ENCODE measurements at regions not wholly inside any gene's neighbourhood (a gene's known extent, or its start where the extent isn't known, plus 50 kb on each side); places are given as distances from the start of the nearest gene placed in this dataset.
"Not testable (repeated sequence)": the region's sequence is repeated elsewhere in the genome, so short reads cannot be mapped to it uniquely, and the experiment has no call there.

- H3K4me1 ChIP-seq (ENCODE audit: control insufficient read depth in 5 of 5, insufficient read depth in 5 of 5, low read length in 5 of 5); H3K36me3 ChIP-seq (ENCODE audit: control insufficient read depth in 5 of 5, insufficient read depth in 5 of 5, low read length in 5 of 5); H3K27ac ChIP-seq (ENCODE audit: low read depth, low read length); H3K9ac ChIP-seq (ENCODE audit: low read length in 5 of 5); H3K9me3 ChIP-seq (ENCODE audit: control insufficient read depth in 5 of 5, low read length in 5 of 5); H3K27me3 ChIP-seq (ENCODE audit: control insufficient read depth in 5 of 5, insufficient read depth in 4 of 5, low read length in 5 of 5): not testable (repeated sequence)
- peak overlapping the region in 1 of 5 donors; percentile 26 for H3K4me3 ChIP-seq (ENCODE audit: low read depth in 1 of 5, low read length in 5 of 5)
Measured at GRCh38 chr5:102154791-102155605, 141.1 kb downstream of the SLCO4C1 start.

- no peak overlapping the region for H3K27ac ChIP-seq (ENCODE audit: low read depth, low read length)
- H3K9me3 ChIP-seq (ENCODE audit: control insufficient read depth in 5 of 5, low read length in 5 of 5), result peaks cover 0 to 4% (median 0%) of the 10 kb centered on the region in 5 donors
- H3K36me3 ChIP-seq (ENCODE audit: control insufficient read depth in 5 of 5, insufficient read depth in 5 of 5, low read length in 5 of 5), result no peaks in the 10 kb centered on the region
- no peaks in the 10 kb centered on the region for H3K4me1 ChIP-seq (ENCODE audit: control insufficient read depth in 5 of 5, insufficient read depth in 5 of 5, low read length in 5 of 5)
- no peak overlapping the region for H3K9ac ChIP-seq (ENCODE audit: low read length in 5 of 5)
- H3K27me3 ChIP-seq (ENCODE audit: control insufficient read depth in 5 of 5, insufficient read depth in 4 of 5, low read length in 5 of 5), result no peaks in the 10 kb centered on the region
- H3K4me3 ChIP-seq (ENCODE audit: low read depth in 1 of 5, low read length in 5 of 5), result peak overlapping the region in 1 of 5 donors; percentile 26
Measured at GRCh38 chr5:102154291-102154690, 141.8 kb downstream of the SLCO4C1 start.

DNA sequence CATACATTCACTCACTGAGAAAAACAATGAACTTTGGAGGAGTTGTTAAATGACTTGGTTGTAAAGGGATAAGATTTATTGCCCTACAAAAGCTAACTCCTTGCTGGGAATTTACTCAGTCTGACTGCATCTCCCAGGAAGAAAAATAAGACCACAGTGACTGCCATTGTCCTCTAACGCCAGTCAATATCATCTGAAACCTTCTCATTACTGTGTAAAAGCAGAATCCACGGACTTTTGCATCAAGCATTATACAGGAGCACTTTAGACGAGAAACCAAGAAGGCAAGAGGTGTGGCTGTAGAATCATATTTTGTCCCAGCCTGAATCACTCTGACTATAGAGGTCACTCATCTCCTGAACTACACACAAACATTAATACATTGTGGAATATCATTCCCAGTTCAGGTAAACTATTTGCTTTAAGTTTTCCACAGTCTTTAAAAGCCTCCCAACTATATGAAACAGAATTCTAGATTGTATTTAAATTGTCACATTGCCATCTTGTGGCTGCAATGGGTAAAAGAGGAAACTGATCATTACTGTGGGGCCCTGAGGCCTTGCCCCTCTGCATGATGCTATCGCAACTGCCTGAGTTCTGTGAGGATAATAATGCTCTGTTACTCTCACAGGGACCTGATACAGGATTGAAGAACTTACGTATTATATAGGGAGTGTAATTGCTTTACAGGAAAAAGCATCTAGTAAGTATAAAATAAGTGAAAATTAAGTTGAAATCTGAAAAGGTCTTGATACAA is 142.9 kb downstream of the SLCO4C1 start:
- Histone ChIP-seq H3K4me3 (ENCODE audit: low read depth in 1 of 5, low read length in 5 of 5) (no peak overlapping the region), H3K9me3 (ENCODE audit: control insufficient read depth in 5 of 5, low read length in 5 of 5) (no peaks in the 10 kb centered on the region), H3K9ac (ENCODE audit: low read length in 5 of 5) (no peak overlapping the region), H3K27me3 (ENCODE audit: control insufficient read depth in 5 of 5, insufficient read depth in 4 of 5, low read length in 5 of 5) (no peaks in the 10 kb centered on the region), H3K4me1 (ENCODE audit: control insufficient read depth in 5 of 5, insufficient read depth in 5 of 5, low read length in 5 of 5) (no peaks in the 10 kb centered on the region), H3K27ac (ENCODE audit: low read depth, low read length) (no peak overlapping the region), H3K36me3 (ENCODE audit: control insufficient read depth in 5 of 5, insufficient read depth in 5 of 5, low read length in 5 of 5) (no peaks in the 10 kb centered on the region)

DNA sequence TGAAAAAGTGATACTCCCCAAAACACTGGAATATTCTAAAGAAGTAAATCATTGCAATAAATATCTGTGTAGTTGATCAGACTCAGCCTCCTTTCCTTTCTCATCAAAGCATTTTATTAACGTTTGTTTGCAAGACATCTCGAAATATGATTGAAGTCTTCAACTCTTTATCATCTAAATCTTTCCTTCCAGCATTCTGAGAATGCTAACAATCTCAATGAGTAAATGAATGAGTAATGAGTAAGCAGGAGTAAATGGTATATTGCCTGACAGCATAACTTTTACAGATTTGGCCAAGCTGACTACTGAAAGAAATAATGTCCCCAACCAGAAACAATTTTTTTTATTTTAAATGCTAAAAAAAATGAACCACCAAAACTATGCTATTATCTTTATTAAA is 157.1 kb downstream of the SLCO4C1 start:
- no peak overlapping the region for H3K4me3 ChIP-seq (ENCODE audit: low read depth in 1 of 5, low read length in 5 of 5)
- no peak overlapping the region for H3K27ac ChIP-seq (ENCODE audit: low read depth, low read length)
- no peaks in the 10 kb centered on the region for H3K9me3 ChIP-seq (ENCODE audit: control insufficient read depth in 5 of 5, low read length in 5 of 5)
- H3K9ac ChIP-seq (ENCODE audit: low read length in 5 of 5), result no peak overlapping the region
- no peaks in the 10 kb centered on the region for H3K36me3 ChIP-seq (ENCODE audit: control insufficient read depth in 5 of 5, insufficient read depth in 5 of 5, low read length in 5 of 5)
- no peaks in the 10 kb centered on the region for H3K4me1 ChIP-seq (ENCODE audit: control insufficient read depth in 5 of 5, insufficient read depth in 5 of 5, low read length in 5 of 5)
- H3K27me3 ChIP-seq (ENCODE audit: control insufficient read depth in 5 of 5, insufficient read depth in 4 of 5, low read length in 5 of 5), result no peaks in the 10 kb centered on the region

DNA sequence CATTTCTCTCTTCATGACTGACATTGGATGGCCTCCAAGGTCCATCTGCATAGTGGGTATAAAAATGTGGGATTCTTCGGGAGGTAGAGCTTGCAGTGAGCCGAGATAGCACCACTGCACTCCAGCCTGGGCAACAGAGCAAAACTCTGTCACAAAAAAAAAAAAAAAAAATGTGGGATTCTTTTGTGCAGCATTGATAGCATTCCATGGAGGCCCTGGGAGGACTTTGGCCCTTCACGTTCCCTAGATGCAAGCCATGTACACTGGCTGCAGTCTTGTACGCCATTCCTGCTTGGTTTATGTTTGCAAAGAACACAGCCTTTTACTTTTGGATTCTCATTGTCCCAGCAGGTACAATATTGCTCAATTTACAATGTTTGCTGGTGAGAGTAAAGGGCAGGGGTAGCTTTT is 157.8 kb downstream of the SLCO4C1 start:
- H3K4me1 ChIP-seq (ENCODE audit: control insufficient read depth in 5 of 5, insufficient read depth in 5 of 5, low read length in 5 of 5), result no peaks in the 10 kb centered on the region
- H3K4me3 ChIP-seq (ENCODE audit: low read depth in 1 of 5, low read length in 5 of 5), result no peak overlapping the region
- H3K9me3 ChIP-seq (ENCODE audit: control insufficient read depth in 5 of 5, low read length in 5 of 5), result no peaks in the 10 kb centered on the region
- no peaks in the 10 kb centered on the region for H3K27me3 ChIP-seq (ENCODE audit: control insufficient read depth in 5 of 5, insufficient read depth in 4 of 5, low read length in 5 of 5)
- no peaks in the 10 kb centered on the region for H3K36me3 ChIP-seq (ENCODE audit: control insufficient read depth in 5 of 5, insufficient read depth in 5 of 5, low read length in 5 of 5)
- H3K27ac ChIP-seq (ENCODE audit: low read depth, low read length), result no peak overlapping the region
- no peak overlapping the region for H3K9ac ChIP-seq (ENCODE audit: low read length in 5 of 5)

DNA sequence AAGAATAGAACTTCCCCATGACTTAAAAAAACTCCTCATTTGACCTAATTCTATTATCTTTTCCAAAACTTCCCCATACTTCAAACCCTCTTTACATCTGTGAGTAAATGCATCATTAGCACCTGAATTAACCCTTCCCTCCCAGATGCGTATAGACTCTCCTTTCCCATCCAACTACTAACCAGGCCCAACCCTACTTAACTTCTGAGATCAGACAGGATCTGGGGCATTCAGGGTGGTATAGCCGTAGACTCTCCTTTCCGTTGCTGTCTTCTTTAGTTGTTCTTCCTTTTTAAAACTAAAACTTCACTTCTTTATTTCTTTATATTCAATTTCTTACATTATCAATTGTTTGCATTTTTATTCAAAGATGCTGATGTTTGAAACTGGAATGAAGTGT is 165.2 kb downstream of the SLCO4C1 start:
- Histone ChIP-seq H3K36me3 (ENCODE audit: control insufficient read depth in 5 of 5, insufficient read depth in 5 of 5, low read length in 5 of 5) (no peaks in the 10 kb centered on the region), H3K27me3 (ENCODE audit: control insufficient read depth in 5 of 5, insufficient read depth in 4 of 5, low read length in 5 of 5) (no peaks in the 10 kb centered on the region), H3K9ac (ENCODE audit: low read length in 5 of 5) (no peak overlapping the region), H3K9me3 (ENCODE audit: control insufficient read depth in 5 of 5, low read length in 5 of 5) (peaks cover 0 to 3% (median 0%) of the 10 kb centered on the region in 5 donors), H3K4me1 (ENCODE audit: control insufficient read depth in 5 of 5, insufficient read depth in 5 of 5, low read length in 5 of 5) (no peaks in the 10 kb centered on the region), H3K4me3 (ENCODE audit: low read depth in 1 of 5, low read length in 5 of 5) (no peak overlapping the region), H3K27ac (ENCODE audit: low read depth, low read length) (no peak overlapping the region)

DNA sequence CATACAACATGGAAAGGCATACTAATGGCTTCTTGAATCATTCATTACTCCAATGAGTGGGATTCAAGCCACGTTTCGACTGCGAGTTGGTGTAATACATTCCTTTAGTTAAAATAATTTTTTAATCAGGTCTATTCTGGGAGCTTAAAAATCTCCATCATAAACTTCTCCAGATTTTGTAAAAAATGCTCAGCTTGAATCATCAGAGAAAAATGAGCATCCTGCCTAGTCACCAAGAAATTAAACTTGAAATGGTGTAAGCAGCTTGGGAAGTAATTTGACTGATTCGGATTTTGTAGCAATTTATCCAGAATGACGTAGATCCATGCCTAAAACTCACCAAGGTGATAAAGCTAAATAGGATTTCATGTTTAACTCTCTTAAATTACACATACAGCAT is 165.7 kb downstream of the SLCO4C1 start:
- no peak overlapping the region for H3K9ac ChIP-seq (ENCODE audit: low read length in 5 of 5)
- no peaks in the 10 kb centered on the region for H3K4me1 ChIP-seq (ENCODE audit: control insufficient read depth in 5 of 5, insufficient read depth in 5 of 5, low read length in 5 of 5)
- H3K36me3 ChIP-seq (ENCODE audit: control insufficient read depth in 5 of 5, insufficient read depth in 5 of 5, low read length in 5 of 5), result no peaks in the 10 kb centered on the region
- no peak overlapping the region for H3K4me3 ChIP-seq (ENCODE audit: low read depth in 1 of 5, low read length in 5 of 5)
- no peaks in the 10 kb centered on the region for H3K27me3 ChIP-seq (ENCODE audit: control insufficient read depth in 5 of 5, insufficient read depth in 4 of 5, low read length in 5 of 5)
- H3K27ac ChIP-seq (ENCODE audit: low read depth, low read length), result no peak overlapping the region
- H3K9me3 ChIP-seq (ENCODE audit: control insufficient read depth in 5 of 5, low read length in 5 of 5), result peaks cover 0 to 3% (median 0%) of the 10 kb centered on the region in 5 donors

- Histone ChIP-seq H3K27me3 (ENCODE audit: control insufficient read depth in 5 of 5, insufficient read depth in 4 of 5, low read length in 5 of 5) (no peaks in the 10 kb centered on the region), H3K4me1 (ENCODE audit: control insufficient read depth in 5 of 5, insufficient read depth in 5 of 5, low read length in 5 of 5) (no peaks in the 10 kb centered on the region), H3K9ac (ENCODE audit: low read length in 5 of 5) (no peak overlapping the region), H3K36me3 (ENCODE audit: control insufficient read depth in 5 of 5, insufficient read depth in 5 of 5, low read length in 5 of 5) (no peaks in the 10 kb centered on the region), H3K9me3 (ENCODE audit: control insufficient read depth in 5 of 5, low read length in 5 of 5) (no peaks in the 10 kb centered on the region), H3K4me3 (ENCODE audit: low read depth in 1 of 5, low read length in 5 of 5) (no peak overlapping the region), H3K27ac (ENCODE audit: low read depth, low read length) (no peak overlapping the region)
Measured at GRCh38 chr5:102119252-102119651, 176.8 kb downstream of the SLCO4C1 start.

DNA sequence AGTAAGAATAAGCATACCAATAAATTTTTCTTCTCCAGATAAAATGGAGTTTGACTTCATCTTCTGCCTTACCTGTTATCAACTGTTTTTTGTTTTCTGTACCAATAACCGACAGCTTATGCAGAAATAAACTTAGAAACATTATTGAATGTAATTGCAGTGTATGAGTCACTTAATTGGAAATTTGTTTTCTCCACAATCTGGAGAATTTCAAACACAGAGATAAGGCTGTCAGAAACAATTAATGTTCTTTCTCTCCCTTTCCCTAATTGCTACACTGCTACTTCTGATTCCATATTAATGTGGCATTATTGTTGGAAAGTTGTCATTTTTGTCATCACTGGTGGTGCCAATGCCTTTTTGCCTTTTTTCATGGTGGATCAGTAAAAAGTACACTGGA is 180.3 kb downstream of the SLCO4C1 start:
- no peaks in the 10 kb centered on the region for H3K36me3 ChIP-seq (ENCODE audit: control insufficient read depth in 5 of 5, insufficient read depth in 5 of 5, low read length in 5 of 5)

GRCh38 chr5:102114525-102115069 is 181.5 kb downstream of the SLCO4C1 start:
- Histone ChIP-seq H3K9ac (ENCODE audit: low read length in 5 of 5) (no peak overlapping the region), H3K27me3 (ENCODE audit: control insufficient read depth in 5 of 5, insufficient read depth in 4 of 5, low read length in 5 of 5) (no peaks in the 10 kb centered on the region), H3K27ac (ENCODE audit: low read depth, low read length) (no peak overlapping the region), H3K4me1 (ENCODE audit: control insufficient read depth in 5 of 5, insufficient read depth in 5 of 5, low read length in 5 of 5) (no peaks in the 10 kb centered on the region), H3K4me3 (ENCODE audit: low read depth in 1 of 5, low read length in 5 of 5) (no peak overlapping the region), H3K9me3 (ENCODE audit: control insufficient read depth in 5 of 5, low read length in 5 of 5) (no peaks in the 10 kb centered on the region), H3K36me3 (ENCODE audit: control insufficient read depth in 5 of 5, insufficient read depth in 5 of 5, low read length in 5 of 5) (no peaks in the 10 kb centered on the region)

More for the DNA sequence above, 180.3 kb downstream of the SLCO4C1 start:
- no peak overlapping the region for H3K9ac ChIP-seq (ENCODE audit: low read length in 5 of 5)
- no peaks in the 10 kb centered on the region for H3K4me1 ChIP-seq (ENCODE audit: control insufficient read depth in 5 of 5, insufficient read depth in 5 of 5, low read length in 5 of 5)
- no peaks in the 10 kb centered on the region for H3K27me3 ChIP-seq (ENCODE audit: control insufficient read depth in 5 of 5, insufficient read depth in 4 of 5, low read length in 5 of 5)
- H3K9me3 ChIP-seq (ENCODE audit: control insufficient read depth in 5 of 5, low read length in 5 of 5), result no peaks in the 10 kb centered on the region
- H3K4me3 ChIP-seq (ENCODE audit: low read depth in 1 of 5, low read length in 5 of 5), result no peak overlapping the region
- H3K27ac ChIP-seq (ENCODE audit: low read depth, low read length), result no peak overlapping the region
